IMR-90 (cell line): ENCODE measurements at regions not wholly inside any gene's neighbourhood (a gene's known extent, or its start where the extent isn't known, plus 50 kb on each side); places are given as distances from the start of the nearest gene placed in this dataset.

Source experiments
- CEBPB ChIP-seq: IDR thresholded peaks from 2 replicates; pipeline ENCODE4 v1.6.1; 2012; ENCODE audit warnings: low read depth, low read length, improper control_type of control experiment
- CTCF ChIP-seq: conservative IDR thresholded peaks from 2 replicates; pipeline ENCODE4 v1.5.1; 2012; ENCODE audit warnings: mild to moderate bottlenecking, low read depth, low read length, improper control_type of control experiment
- MAFK ChIP-seq: IDR thresholded peaks from 2 replicates; pipeline ENCODE4 v1.6.1; 2012; ENCODE audit warnings: low read depth, low read length, improper control_type of control experiment
- POLR2A ChIP-seq: IDR thresholded peaks from 2 replicates; pipeline ENCODE4 v1.6.1; 2012; ENCODE audit warnings: mild to moderate bottlenecking, low read depth, low read length
- RAD21 ChIP-seq: IDR thresholded peaks from 2 replicates; pipeline ENCODE4 v1.6.1; 2012; ENCODE audit warnings: low read length, improper control_type of control experiment
- SMC3 ChIP-seq: fragments of 150-350 bp; IDR thresholded peaks from 2 replicates; pipeline ENCODE4 v1.6.1; 2016; ENCODE audit warnings: low read depth, mild to moderate bottlenecking, antibody characterized with exemption, low read length, moderate library complexity
- USF2 ChIP-seq: fragments of 150-350 bp; IDR thresholded peaks from 2 replicates; pipeline ENCODE4 v1.6.1; 2017; ENCODE audit warnings: mild to moderate bottlenecking, antibody characterized with exemption, low read length, low read depth

GRCh38 chr5:30734118-30734517 is 459.4 kb upstream of the CDH6 start:
- TF ChIP-seq CTCF (no peak), USF2 (no peak), POLR2A (no peak), CEBPB (no peak), RAD21 (no peak), SMC3 (no peak), MAFK (no peak)
